Muscle layer of colon (tissue), 2 donors: ENCODE measurements at regions not wholly inside any gene's neighbourhood (a gene's known extent, or its start where the extent isn't known, plus 50 kb on each side); places are given as distances from the start of the nearest gene placed in this dataset.

ENCODE experiments used
- H3K27ac ChIP-seq: one replicate; pipeline ENCODE4 v1.7.0; 2013; ENCODE audit warnings: low read depth, mild to moderate bottlenecking, low read length, moderate library complexity
- H3K27me3 ChIP-seq, 2 donors: one replicate each; pipeline ENCODE4 v1.7.0; 2013; ENCODE audit warnings: low read length in 2 of 2, mild to moderate bottlenecking in 2 of 2; ENCODE audit not compliant: insufficient read depth in 2 of 2, control insufficient read depth in 1 of 2
- H3K36me3 ChIP-seq: one replicate; pipeline ENCODE4 v1.7.0; 2013; ENCODE audit warnings: mild to moderate bottlenecking, low read length; ENCODE audit not compliant: insufficient read depth
- H3K4me1 ChIP-seq: one replicate; pipeline ENCODE4 v1.7.0; 2013; ENCODE audit warnings: mild to moderate bottlenecking, low read length; ENCODE audit not compliant: insufficient read depth
- H3K4me3 ChIP-seq, 2 donors: one replicate each; pipeline ENCODE4 v1.7.0; 2013; ENCODE audit warnings: low read length in 2 of 2, low read depth in 1 of 2, mild to moderate bottlenecking in 1 of 2, moderate library complexity in 1 of 2
- H3K9ac ChIP-seq: one replicate; pipeline ENCODE4 v1.7.0; 2013; ENCODE audit warnings: low read length
- H3K9me3 ChIP-seq: one replicate; pipeline ENCODE4 v1.7.0; 2013; ENCODE audit warnings: mild to moderate bottlenecking, low read length
- donor health status: abdominal sarcoma.
- donor health status: Adenocarcinoma of cecum.

DNA sequence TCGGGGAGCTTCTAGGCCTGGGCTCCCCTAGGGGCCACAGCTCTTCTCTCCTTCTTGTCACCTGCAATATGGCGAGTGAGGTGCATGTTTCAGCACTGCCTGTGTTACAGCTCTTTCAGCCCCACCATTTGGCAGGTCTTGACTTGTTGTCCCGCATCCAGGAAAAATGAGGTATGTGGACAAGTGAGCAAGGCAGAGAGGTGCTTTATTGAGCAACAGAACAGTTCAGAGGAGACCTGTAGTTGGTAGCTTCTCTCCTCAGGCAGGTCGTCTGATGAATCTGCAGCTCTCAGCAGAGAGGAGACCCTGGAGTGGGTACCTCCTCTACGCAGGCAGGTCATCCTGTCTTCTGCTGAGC, 208.2 kb upstream of the USP25 start:
- Histone ChIP-seq H3K9ac (no peak overlapping the region), H3K27ac (no peak overlapping the region), H3K27me3 (no peaks in the 10 kb centered on the region), H3K4me1 (no peaks in the 10 kb centered on the region), H3K4me3 (no peak overlapping the region), H3K9me3 (no peaks in the 10 kb centered on the region), H3K36me3 (no peaks in the 10 kb centered on the region)

DNA sequence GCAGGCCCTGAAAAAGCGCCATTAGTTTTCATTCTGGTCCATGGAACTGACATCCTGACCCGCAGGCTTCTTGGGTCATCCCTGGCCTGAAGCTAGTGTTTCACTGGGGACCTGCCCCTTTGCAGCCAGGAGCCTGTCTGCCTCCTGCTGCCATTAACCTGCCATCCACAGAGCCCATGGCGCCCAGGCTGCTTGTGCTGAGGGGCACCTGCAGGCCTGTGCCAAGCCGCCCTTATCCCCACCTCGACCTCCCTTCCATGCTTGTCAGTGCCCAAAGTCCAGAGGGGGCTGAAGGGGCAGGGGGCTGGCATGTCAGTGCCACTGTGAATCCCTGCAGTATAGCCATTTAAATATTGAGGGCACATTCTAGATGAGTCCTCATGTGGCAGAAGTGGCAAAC, 207.6 kb upstream of the USP25 start:
- Histone ChIP-seq H3K4me3 (no peak overlapping the region), H3K4me1 (no peaks in the 10 kb centered on the region), H3K27ac (no peak overlapping the region), H3K9me3 (no peaks in the 10 kb centered on the region), H3K36me3 (no peaks in the 10 kb centered on the region), H3K27me3 (no peaks in the 10 kb centered on the region), H3K9ac (no peak overlapping the region)

DNA sequence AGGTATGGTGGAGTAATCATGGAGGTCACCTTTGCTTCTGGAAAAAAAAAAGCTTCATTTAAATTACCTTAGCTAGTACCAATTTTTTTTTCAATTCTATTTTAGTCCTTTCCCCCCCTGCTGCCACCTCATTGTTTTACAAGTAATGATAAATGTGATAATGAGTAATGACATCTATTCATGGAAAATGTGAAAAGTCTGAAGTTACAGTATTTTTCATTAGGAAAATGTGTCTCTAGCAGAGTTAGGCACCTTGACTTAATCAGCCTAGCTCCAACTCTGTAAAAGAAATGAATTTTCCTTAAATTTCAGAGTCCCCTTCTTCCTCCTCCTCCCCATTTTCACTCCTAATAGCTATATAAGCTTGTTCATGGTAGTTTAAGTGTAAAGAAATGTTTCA, 204.9 kb upstream of the USP25 start:
- Histone ChIP-seq H3K27ac (no peak overlapping the region), H3K36me3 (no peaks in the 10 kb centered on the region), H3K4me1 (no peaks in the 10 kb centered on the region), H3K9me3 (no peaks in the 10 kb centered on the region), H3K9ac (no peak overlapping the region), H3K4me3 (no peak overlapping the region), H3K27me3 (no peaks in the 10 kb centered on the region)

DNA sequence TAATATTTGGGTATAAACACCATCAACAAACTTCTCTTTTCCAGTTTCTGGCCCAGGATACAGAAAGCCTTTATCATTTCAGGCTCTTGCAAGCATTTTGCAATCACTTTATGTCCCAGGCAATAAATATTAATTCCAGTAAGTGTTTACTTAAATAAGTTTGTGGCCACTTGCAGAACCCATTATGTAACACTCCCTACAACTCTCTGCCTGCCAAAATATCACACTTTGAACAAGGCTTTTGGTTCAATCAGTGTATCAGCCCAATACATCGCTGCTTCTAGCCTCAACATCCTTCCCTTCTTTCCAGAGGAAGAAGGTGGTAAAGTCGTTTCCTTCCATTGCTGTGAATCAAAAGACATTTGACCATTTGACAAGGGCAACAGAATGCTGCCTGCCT, 203.0 kb upstream of the USP25 start:
- no peaks in the 10 kb centered on the region for H3K36me3 ChIP-seq
- no peak overlapping the region for H3K9ac ChIP-seq
- H3K4me3 ChIP-seq: no peak overlapping the region
- no peaks in the 10 kb centered on the region for H3K27me3 ChIP-seq
- no peaks in the 10 kb centered on the region for H3K9me3 ChIP-seq
- H3K4me1 ChIP-seq: no peaks in the 10 kb centered on the region
- no peak overlapping the region for H3K27ac ChIP-seq

DNA sequence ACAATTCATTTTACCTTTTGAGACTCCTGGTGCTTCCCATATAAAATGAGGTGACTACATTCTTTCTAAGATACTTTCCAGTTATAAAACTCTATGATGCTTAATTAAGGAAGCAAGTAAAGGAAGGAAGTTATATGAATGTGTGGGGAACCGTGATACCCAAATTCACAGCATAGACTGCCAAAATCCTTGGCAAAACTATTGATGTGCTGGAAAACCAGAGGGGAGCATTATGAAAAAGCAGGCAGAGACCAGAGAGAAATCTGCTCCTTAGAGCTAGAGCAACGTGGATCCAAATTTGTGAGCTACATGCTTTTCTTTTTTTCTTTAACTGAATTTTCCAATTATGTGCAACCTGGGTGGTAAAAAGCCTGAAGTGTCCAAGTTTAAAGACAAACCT, 201.4 kb upstream of the USP25 start:
- Histone ChIP-seq H3K9me3 (no peaks in the 10 kb centered on the region), H3K27me3 (no peaks in the 10 kb centered on the region), H3K9ac (no peak overlapping the region)

DNA sequence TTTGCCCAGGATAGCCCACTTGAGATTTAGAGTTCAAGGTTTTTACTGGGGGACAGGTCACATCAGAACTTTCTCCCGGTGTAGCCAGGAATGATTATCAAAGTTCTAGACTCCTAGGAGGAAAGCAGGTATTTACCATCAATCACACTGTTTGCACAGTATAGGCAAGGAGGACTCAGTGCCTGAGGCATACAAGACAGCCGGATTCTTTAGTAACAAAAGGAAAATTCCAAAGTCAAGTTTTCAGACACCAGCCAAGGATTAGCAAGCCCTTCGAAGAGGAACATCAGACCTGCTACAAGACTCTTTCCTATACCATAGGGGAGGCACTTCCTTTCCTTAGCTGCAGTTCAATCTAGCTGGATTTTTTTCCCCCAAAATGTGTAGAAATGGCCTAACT, 197.8 kb upstream of the USP25 start:
- Histone ChIP-seq H3K9ac (no peak overlapping the region), H3K27ac (no peak overlapping the region), H3K36me3 (no peaks in the 10 kb centered on the region), H3K4me1 (no peaks in the 10 kb centered on the region), H3K4me3 (no peak overlapping the region), H3K27me3 (no peaks in the 10 kb centered on the region), H3K9me3 (no peaks in the 10 kb centered on the region)

More for the DNA sequence above, 201.4 kb upstream of the USP25 start:
- Histone ChIP-seq H3K36me3 (no peaks in the 10 kb centered on the region), H3K27ac (no peak overlapping the region), H3K4me3 (no peak overlapping the region), H3K4me1 (no peaks in the 10 kb centered on the region)

DNA sequence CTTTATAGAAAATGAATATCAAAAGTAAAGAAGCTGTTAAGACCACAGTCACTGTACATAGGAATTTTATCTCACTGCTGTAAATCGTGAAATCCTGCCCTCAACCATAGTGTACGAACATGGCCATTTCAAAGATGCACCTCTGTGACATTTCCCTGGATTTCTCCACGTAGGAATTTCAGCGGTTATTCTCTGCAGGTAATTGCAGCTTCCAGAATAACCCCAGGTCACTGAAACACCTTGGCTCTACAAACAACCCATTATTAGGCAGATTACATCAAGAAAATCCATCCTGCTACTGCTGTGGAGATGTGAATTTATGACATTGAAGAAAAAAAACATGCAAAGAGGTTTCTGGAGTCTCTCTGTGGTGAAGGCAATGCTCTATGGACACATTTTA, 196.2 kb upstream of the USP25 start:
- Histone ChIP-seq H3K36me3 (no peaks in the 10 kb centered on the region), H3K9ac (no peak overlapping the region)

DNA sequence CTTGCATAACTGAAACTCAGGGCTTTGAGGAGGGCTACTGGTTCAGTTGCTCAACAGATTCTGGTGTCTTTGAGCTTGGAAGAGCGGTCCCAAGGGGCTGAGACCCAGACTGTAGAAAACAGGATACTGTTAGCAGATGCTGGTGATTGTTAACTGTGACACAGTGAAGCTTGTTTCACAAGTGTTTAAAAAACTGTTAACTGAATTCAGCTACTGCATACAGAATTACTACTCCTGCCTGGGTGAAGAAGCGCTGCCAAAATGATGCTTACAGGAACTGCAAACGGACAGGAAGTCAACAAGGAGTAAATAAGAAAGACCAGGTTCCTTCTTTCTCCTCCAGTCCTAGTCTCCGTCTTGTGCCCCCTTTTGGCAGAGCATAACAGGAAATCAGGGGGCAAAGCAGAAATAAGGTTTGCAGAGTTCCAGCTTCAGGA, 195.3 kb upstream of the USP25 start:
- Histone ChIP-seq H3K4me3 (no peak overlapping the region), H3K9me3 (no peaks in the 10 kb centered on the region), H3K27ac (no peak overlapping the region)

More for the DNA sequence above, 196.2 kb upstream of the USP25 start:
- Histone ChIP-seq H3K27ac (no peak overlapping the region), H3K27me3 (no peaks in the 10 kb centered on the region), H3K4me1 (no peaks in the 10 kb centered on the region), H3K9me3 (no peaks in the 10 kb centered on the region), H3K4me3 (no peak overlapping the region)

DNA sequence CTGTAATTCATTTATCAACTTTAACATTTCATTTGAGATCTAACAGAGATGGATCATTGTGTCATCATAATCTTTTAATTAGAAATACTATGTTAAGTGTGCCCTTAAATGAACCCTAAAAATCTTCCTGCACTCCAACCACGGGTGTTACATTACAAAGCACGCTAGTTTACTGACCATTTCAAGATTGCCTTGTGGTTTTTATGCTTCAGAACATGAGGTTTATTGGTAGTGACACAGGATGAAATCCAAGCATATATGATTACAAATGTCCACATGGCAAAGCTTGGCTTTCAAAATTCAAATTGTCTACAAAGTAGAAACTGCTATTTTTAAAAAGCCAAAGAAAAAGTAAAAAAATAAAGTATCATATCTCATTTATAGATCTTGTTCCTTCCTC, 190.4 kb upstream of the USP25 start:
- Histone ChIP-seq H3K4me3 (no peak overlapping the region), H3K36me3 (no peaks in the 10 kb centered on the region), H3K9ac (no peak overlapping the region), H3K4me1 (no peaks in the 10 kb centered on the region), H3K9me3 (no peaks in the 10 kb centered on the region), H3K27ac (no peak overlapping the region), H3K27me3 (no peaks in the 10 kb centered on the region)

More for the DNA sequence above, 195.3 kb upstream of the USP25 start:
- no peak overlapping the region for H3K9ac ChIP-seq
- H3K27me3 ChIP-seq: no peaks in the 10 kb centered on the region
- no peaks in the 10 kb centered on the region for H3K4me1 ChIP-seq
- H3K36me3 ChIP-seq: no peaks in the 10 kb centered on the region

DNA sequence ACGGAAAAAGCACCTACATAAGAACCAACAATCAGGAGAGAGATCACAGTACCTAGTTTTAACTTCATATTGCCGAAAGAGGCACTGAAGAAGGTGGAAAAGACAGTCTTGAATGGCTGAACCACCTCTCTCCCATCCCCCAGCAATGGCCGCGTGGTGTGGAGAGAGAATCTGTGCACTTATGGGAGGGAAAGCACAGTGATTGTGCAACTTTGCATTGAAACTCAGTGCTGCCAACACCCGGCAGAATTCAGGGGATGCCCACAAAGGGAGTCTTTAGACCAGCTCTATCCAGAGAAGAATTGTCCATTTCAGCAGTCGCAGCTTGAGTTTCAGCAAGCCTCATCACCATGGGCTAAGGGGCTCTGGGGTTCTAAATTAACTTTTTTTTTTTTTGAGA, 186.3 kb upstream of the USP25 start:
- Histone ChIP-seq H3K9me3 (no peaks in the 10 kb centered on the region), H3K4me3 (no peak overlapping the region), H3K4me1 (no peaks in the 10 kb centered on the region), H3K9ac (no peak overlapping the region), H3K27me3 (no peaks in the 10 kb centered on the region), H3K36me3 (no peaks in the 10 kb centered on the region), H3K27ac (no peak overlapping the region)

DNA sequence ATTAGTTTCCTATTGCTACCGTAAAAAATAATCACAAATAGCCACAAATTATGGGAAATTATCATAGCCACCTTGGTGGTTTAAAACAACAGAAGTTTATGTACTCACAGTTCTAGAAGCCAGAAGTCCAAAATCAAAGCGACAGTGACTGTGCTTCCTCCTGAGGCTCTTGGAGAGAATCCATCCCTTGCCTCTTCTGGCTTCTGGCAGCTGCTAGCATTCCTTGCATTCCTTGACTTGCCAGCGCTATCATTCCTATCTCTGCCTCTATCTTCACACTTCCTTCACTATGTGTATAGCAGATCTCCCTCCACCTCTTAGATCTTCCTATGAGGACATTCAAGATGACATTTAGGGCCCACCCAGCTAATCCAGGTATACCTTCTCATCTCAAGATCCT, 180.1 kb upstream of the USP25 start:
- Histone ChIP-seq H3K27me3 (no peaks in the 10 kb centered on the region), H3K4me1 (no peaks in the 10 kb centered on the region), H3K9ac (no peak overlapping the region), H3K27ac (no peak overlapping the region), H3K9me3 (no peaks in the 10 kb centered on the region), H3K36me3 (no peaks in the 10 kb centered on the region), H3K4me3 (no peak overlapping the region)

DNA sequence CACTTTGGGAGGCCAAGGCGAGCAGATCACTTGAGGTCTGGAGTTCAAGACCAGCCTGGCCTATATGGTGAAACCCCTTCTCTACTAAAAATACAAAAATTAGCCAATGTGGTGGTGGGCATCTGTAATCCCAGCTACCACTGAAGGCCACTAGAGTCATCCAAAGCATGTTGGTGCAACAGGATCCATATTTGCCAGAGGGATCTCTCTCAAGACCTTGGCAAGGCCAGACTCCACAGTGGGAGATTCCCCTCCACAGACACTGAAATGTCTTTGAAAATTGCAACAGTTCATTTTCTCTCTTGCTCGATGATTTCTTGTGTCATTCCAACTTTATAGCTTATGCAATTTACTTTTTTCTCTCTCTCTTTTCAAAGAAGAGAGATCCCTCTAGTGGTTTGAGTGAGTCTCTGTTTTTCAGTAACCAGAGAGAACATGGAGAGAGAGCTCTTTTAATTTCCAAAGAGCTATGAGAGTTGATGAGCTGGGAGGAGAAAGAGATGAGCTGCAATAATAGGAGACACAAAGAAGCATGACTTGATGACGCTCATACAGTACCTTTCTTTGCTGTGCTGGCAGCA, 176.8 kb upstream of the USP25 start:
- H3K9me3 ChIP-seq: no peaks in the 10 kb centered on the region
- no peak overlapping the region for H3K4me3 ChIP-seq
- no peaks in the 10 kb centered on the region for H3K27me3 ChIP-seq
- no peak overlapping the region for H3K9ac ChIP-seq
- H3K4me1 ChIP-seq: no peaks in the 10 kb centered on the region
- no peak overlapping the region for H3K27ac ChIP-seq
- H3K36me3 ChIP-seq: no peaks in the 10 kb centered on the region
